GM23248 (cell line): ENCODE measurements at regions not wholly inside any gene's neighbourhood (a gene's known extent, or its start where the extent isn't known, plus 50 kb on each side); places are given as distances from the start of the nearest gene placed in this dataset.

ENCODE experiments used
- EZH2 ChIP-seq: fragments of 200-600 bp; sonication (generic); IDR thresholded peaks from 2 replicates; pipeline ENCODE4 v1.6.1; 2018; ENCODE audit warnings: antibody characterized with exemption, mild to moderate bottlenecking; ENCODE audit not compliant: insufficient read depth, poor library complexity, severe bottlenecking
- EZH2phosphoT487 ChIP-seq: fragments of 200-600 bp; sonication (generic); IDR thresholded peaks from 2 replicates; pipeline ENCODE4 v1.6.1; 2018; ENCODE audit warnings: antibody characterized with exemption, moderate library complexity, mild to moderate bottlenecking, low read depth; ENCODE audit not compliant: insufficient read depth

DNA sequence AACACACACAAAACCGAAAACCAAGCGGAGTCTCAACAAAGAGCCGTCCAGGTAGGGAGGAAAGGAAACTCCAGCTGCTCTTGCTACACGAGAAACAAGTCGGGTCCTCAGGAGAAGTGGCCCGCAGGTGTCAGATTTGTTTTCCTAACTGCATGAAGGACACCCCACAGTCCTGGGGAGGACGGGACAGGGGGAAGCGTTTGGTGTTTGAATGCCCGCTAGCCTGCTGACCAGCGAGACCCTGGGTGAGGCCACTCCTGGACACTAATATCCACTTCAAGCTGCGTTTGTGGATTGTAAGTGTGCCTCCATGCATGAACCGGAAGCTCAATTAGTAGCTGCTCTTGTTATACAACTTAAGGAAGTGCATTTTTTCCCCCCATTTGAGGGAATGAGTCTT is 299.5 kb downstream of the MAF start:
- TF ChIP-seq EZH2phosphoT487 (no peak), EZH2 (no peak)
